Right renal pelvis (tissue), 4 donors: ENCODE measurements at regions not wholly inside any gene's neighbourhood (a gene's known extent, or its start where the extent isn't known, plus 50 kb on each side); places are given as distances from the start of the nearest gene placed in this dataset.
"Not testable (repeated sequence)": the region's sequence is repeated elsewhere in the genome, so short reads cannot be mapped to it uniquely, and the experiment has no call there.

Experiments used
- DNase-seq, 4 donors: peaks; one replicate each; pipeline ENCODE4 v3.0.0-alpha.2; 2013; ENCODE audit warnings: low read depth in 4 of 4, low spot score in 3 of 4, missing footprints in 1 of 4

DNA sequence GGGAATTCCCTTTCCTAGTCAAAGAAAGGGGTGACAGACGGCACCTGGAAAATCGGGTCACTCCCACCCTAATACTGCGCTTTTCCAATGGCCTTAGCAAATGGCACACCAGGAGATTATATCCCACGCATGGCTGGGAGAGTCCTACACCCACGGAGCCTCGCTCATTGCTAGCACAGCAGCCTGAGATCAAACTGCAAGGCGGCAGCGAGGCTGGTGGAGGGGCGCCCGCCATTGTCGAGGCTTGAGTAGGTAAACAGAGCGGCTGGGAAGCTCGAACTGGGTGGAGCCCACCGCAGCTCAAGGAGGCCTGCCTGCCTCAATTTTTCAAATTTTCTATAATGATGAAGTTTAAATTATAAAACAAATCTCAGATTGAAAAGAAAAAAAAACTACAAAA lies 522.7 kb upstream of the HS3ST5 start:
- not testable (repeated sequence) for DNase-seq

DNA sequence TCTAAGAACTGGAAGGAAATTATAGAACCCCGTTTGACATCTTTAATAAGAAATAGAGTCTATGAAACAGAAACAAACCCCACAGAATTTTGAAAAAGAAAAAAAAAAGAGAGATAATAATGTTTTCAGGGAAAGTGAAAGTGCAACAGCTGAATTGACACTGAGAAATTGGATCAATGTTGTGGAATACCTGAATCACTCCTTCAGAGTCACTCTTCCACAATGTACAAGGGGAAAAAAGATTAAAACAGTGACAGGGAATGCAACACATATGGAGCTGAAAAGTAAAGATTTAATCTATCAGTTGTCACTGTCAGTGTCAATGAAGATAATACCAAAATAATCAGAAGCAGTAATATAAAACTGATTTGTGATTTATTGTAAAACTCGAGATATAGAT lies 520.8 kb upstream of the HS3ST5 start:
- DNase-seq: no peak

DNA sequence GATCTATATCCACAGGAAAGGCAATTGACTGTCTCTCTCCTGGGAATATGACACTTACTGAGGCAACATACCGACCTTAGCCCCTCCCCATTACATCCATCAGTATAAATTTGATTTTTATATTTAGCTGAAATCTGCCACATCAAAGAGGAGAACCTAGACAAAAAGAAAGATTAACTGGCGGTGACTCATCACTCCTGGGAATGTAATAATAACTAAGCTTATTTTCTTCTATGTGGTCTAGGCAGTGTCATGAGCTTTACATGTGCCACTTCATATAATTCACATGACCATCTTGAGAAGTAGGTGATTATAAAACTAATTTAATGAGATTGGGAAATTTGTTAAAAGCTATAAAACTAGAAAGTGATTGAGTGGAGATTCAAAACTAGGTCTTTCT lies 520.0 kb upstream of the HS3ST5 start:
- no peak for DNase-seq

- no peak for DNase-seq
Observed at GRCh38 chr6:114862064-114862463, 519.2 kb upstream of the HS3ST5 start.

GRCh38 chr6:114844359-114844758 lies 501.5 kb upstream of the HS3ST5 start:
- no peak for DNase-seq

- DNase-seq: no peak
Observed at GRCh38 chr6:114839019-114839418, 496.2 kb upstream of the HS3ST5 start.

GRCh38 chr6:114833211-114833610 lies 490.4 kb upstream of the HS3ST5 start:
- DNase-seq: no peak

- no peak for DNase-seq
Observed at GRCh38 chr6:114830515-114830914, 487.7 kb upstream of the HS3ST5 start.

GRCh38 chr6:114827135-114827534 lies 484.3 kb upstream of the HS3ST5 start:
- DNase-seq: no peak

GRCh38 chr6:114824409-114824808 lies 481.6 kb upstream of the HS3ST5 start:
- no peak for DNase-seq

GRCh38 chr6:114816678-114817077 lies 473.9 kb upstream of the HS3ST5 start:
- DNase-seq: no peak

DNA sequence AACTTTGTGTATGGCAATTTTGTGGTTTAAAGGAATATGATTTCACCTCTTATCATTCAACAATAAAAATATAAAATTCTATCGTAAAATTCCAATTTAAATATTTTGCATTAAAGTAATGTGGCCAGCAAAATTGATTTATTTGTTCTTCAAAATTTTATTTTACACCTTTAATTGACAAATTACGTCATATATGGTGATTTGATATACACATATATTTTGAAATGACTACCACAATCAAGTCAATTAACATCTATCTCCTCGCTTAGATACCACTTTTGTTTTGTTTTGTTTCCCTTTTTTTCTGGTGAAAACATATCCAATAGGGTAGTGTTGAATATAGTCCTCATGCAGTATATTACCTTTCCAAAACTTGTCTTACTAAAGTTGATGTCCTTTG lies 467.6 kb upstream of the HS3ST5 start:
- DNase-seq: no peak

- not testable (repeated sequence) for DNase-seq
Observed at GRCh38 chr6:114805426-114805825, 462.6 kb upstream of the HS3ST5 start.

GRCh38 chr6:114796576-114796975 lies 453.8 kb upstream of the HS3ST5 start:
- no peak for DNase-seq

GRCh38 chr6:114793428-114793827 lies 450.6 kb upstream of the HS3ST5 start:
- no peak for DNase-seq

DNA sequence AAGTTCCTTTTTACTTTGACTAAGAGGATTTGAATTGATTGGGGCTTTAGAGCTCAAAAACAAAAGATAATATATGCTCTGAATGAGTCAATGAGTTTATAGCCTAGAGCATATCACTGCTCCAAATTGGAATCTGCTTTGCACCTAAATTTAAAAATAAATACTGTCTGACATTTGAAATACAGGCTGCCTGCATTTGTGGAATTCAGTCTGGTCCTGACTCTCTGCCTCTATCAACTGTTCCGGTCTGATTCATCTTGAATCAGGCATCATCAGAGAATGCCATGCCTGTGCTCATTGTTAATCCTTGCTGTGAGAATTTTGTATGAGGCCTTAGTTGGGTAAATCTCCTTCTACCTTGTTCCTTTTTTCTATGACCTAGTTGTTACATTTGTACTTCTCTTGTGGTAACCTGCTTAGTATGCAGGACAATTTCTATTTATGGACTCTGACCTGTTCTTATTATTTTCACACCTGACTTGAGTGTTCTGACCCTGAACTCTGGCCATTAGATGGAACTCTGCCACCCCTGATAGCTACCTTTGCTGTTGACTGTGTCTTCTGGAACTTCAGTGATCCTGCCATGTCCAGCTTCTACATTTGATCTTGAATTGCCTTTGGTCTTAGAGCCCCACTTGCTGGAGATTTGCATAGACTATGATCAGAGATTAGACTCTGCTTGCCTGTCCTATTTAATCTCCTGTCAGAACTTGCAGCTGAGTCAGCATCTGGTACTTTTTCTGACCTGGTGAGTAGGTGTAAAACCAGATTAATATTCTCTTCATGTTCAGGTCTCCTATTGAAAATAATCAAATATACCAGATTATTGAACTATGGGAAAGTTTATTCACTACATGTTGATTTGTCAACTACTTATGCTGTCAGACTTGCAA lies 442.7 kb upstream of the HS3ST5 start:
- DNase-seq: no peak

DNA sequence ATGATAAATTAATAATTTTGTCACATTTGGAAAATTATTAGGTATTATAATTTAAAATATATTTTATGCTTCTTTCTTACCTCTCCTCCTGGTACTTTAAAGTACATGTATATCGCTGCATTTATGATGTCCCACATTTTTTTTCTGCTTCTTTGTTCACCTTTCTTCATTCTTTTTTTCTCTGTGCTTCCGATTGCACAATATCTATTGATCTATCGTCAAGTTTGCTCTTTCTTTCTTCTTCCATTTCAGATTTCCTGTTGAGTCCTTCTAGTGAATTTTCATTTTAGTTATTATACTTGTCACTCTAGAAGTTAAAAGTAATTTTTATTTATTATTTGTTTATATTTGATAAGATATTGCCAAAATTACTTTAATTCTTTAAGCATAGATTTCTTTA lies 441.0 kb upstream of the HS3ST5 start:
- DNase-seq: no peak

GRCh38 chr6:114783083-114783482 lies 440.3 kb upstream of the HS3ST5 start:
- DNase-seq: no peak

- DNase-seq: no peak
Observed at GRCh38 chr6:114764866-114765265, 422.0 kb upstream of the HS3ST5 start.

GRCh38 chr6:114762145-114762544 lies 419.3 kb upstream of the HS3ST5 start:
- no peak for DNase-seq

- peak; percentile 12 to 40 (median 27) for DNase-seq
Observed at GRCh38 chr6:114747995-114748625, 405.3 kb upstream of the HS3ST5 start.

DNA sequence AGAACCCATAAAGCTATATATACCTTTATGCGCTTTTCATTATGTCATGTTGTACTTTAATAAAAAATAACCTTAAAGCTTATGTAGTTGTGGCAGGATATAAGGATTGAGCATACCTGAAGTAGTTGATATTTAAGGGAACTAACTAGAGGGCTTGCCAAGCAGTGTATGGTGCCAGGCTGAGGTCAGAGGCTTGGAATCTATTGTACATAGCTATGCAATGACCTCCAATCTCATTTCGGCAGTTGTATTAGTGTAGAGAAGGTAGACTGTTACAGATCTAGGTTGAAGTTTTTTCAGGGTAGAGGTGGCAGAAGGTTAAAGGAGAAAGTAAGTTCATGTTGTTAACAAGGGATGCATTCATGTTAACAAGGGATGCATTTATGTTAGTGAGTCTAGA lies 397.7 kb upstream of the HS3ST5 start:
- no peak for DNase-seq
